ENCODE measurements at regions not wholly inside any gene's neighbourhood (a gene's known extent, or its start where the extent isn't known, plus 50 kb on each side); places are given as distances from the start of the nearest gene placed in this dataset.
"Not testable (repeated sequence)": the region's sequence is repeated elsewhere in the genome, so short reads cannot be mapped to it uniquely, and the experiment has no call there.

- POLR2A ChIA-PET = no interaction called here
- CTCF ChIA-PET = no interaction called here
- WGBS (ENCODE audit: missing lambda C conversion rate) = 0% methylated on average over 2 of the region's 2 CpGs
- ATAC-seq = no peak
- no peak overlapping the region for H3K4me2 ChIP-seq
- FAIRE-seq = no peak
- no peak overlapping the region for H3K27ac ChIP-seq
- H3K9me3 ChIP-seq = no peaks in the 10 kb centered on the region
- no peaks in the 10 kb centered on the region for H3K4me1 ChIP-seq
- no peak for TF ChIP-seq MAZ (IDR thresholded peaks at IDR 0.05; ENCODE audit: borderline replicate concordance, low read depth, low read length)
- DNase-seq (ENCODE audit: low read depth in 1 of 2, low spot score in 1 of 2) = no peak
- no peak overlapping the region for H3K4me3 ChIP-seq
Observed at GRCh38 chr3:137867611-137868010, 103.5 kb downstream of the SOX14 start.

- no peaks in the 10 kb centered on the region for H3K4me1 ChIP-seq
- ATAC-seq = no peak
- no peak overlapping the region for H3K27ac ChIP-seq
- FAIRE-seq = no peak
- POLR2A ChIA-PET = no interaction called here
- H3K9me3 ChIP-seq = no peaks in the 10 kb centered on the region
- H3K4me2 ChIP-seq = no peak overlapping the region
- no peak for TF ChIP-seq POLR2A (IDR thresholded peaks at IDR 0.05; ENCODE audit: low read length)
- no peak for TF ChIP-seq JUN (IDR thresholded peaks at IDR 0.05)
- TF ChIP-seq POLR2AphosphoS2 (conservative IDR thresholded peaks at IDR 0.05; ENCODE audit: low read length) = no peak
- no peak for TF ChIP-seq KDM5A (IDR thresholded peaks at IDR 0.05)
- CTCF ChIA-PET = no interaction called here
- DNase-seq (ENCODE audit: low read depth in 1 of 2, low spot score in 1 of 2) = no peak
- H3K4me3 ChIP-seq = no peak overlapping the region
- 17% methylated on average over 1 of the region's 5 CpGs for WGBS (ENCODE audit: missing lambda C conversion rate)
Observed at GRCh38 chr3:137869022-137869421, 104.9 kb downstream of the SOX14 start.

- ATAC-seq; H3K4me3 ChIP-seq; CTCF ChIA-PET; POLR2A ChIA-PET; H3K4me1 ChIP-seq; H3K27ac ChIP-seq; FAIRE-seq; H3K4me2 ChIP-seq; DNase-seq (ENCODE audit: low read depth in 1 of 2, low spot score in 1 of 2); H3K9me3 ChIP-seq: not testable (repeated sequence)
- 30% methylated on average over 2 of the region's 25 CpGs for WGBS (ENCODE audit: missing lambda C conversion rate)
Observed at GRCh38 chr3:137872589-137872988, 108.5 kb downstream of the SOX14 start.

GRCh38 chr3:137896842-137897241 is 113.1 kb upstream of the CLDN18 start:
- DNase-seq (ENCODE audit: low read depth in 1 of 2, low spot score in 1 of 2); H3K4me3 ChIP-seq; POLR2A ChIA-PET; CTCF ChIA-PET; ATAC-seq; H3K9me3 ChIP-seq; FAIRE-seq; H3K4me1 ChIP-seq; H3K27ac ChIP-seq; H3K4me2 ChIP-seq: not testable (repeated sequence)
- 28% methylated on average over 4 of the region's 6 CpGs for WGBS (ENCODE audit: missing lambda C conversion rate)

- FAIRE-seq = no peak
- ATAC-seq = no peak
- no peaks in the 10 kb centered on the region for H3K4me1 ChIP-seq
- H3K27ac ChIP-seq = no peak overlapping the region
- WGBS (ENCODE audit: missing lambda C conversion rate) = 51% methylated on average over 7 of the region's 10 CpGs
- H3K4me2 ChIP-seq = no peak overlapping the region
- TF ChIP-seq CEBPB (IDR thresholded peaks at IDR 0.05) (no peak), JUNB (IDR thresholded peaks at IDR 0.05) (no peak), MAZ (IDR thresholded peaks at IDR 0.05; ENCODE audit: borderline replicate concordance, low read depth, low read length) (no peak), RAD21 (conservative IDR thresholded peaks at IDR 0.05 in 1 of 2, IDR thresholded peaks at IDR 0.05 in 1 of 2) (no peak), ESRRA (IDR thresholded peaks at IDR 0.05; ENCODE audit: borderline replicate concordance, low read length) (no peak), SREBF2 (IDR thresholded peaks at IDR 0.05) (no peak), PHF8 (IDR thresholded peaks at IDR 0.05; ENCODE audit: borderline replicate concordance, low read depth) (no peak), ZC3H11A (IDR thresholded peaks at IDR 0.05) (no peak), MAFK (IDR thresholded peaks at IDR 0.05; ENCODE audit: partially characterized antibody) (no peak), ZNF302 (CRISPR knock-in tag; IDR thresholded peaks at IDR 0.05) (no peak), EP300 (IDR thresholded peaks at IDR 0.05) (no peak), USF2 (IDR thresholded peaks at IDR 0.05) (no peak)
- no peak for DNase-seq (ENCODE audit: low read depth in 1 of 2, low spot score in 1 of 2)
- ChIA-PET POLR2A (no interaction called here), CTCF (no interaction called here)
- H3K4me3 ChIP-seq = no peak overlapping the region
- H3K9me3 ChIP-seq = no peaks in the 10 kb centered on the region
Observed at GRCh38 chr3:137906985-137907649, 102.8 kb upstream of the CLDN18 start.

All from A549 (cell line).